ENCODE measurements at regions not wholly inside any gene's neighbourhood (a gene's known extent, or its start where the extent isn't known, plus 50 kb on each side); places are given as distances from the start of the nearest gene placed in this dataset.

DNA sequence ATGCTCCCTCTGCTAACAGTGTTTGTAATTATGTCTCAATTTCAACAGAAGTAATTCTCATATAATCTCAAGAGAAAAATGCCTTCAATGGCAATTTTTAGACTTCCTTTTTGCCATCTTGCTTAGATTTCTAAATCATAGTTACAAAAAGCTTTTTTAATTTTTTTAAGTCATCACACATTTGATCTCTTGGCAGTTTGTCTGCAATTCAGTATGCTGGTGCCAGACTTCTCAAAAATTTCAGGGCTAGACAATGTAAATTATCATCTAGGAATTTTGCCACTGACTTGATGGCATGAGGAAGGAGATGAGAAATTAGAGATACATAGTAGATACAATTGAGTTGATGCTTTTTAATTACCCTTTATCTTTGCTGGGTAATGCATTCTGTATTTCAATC lies 1176.7 kb upstream of the CNTN5 start:
- Histone ChIP-seq H2BK15ac (ENCODE audit: low read depth, low read length) (no peak overlapping the region), H3K9me1 (ENCODE audit: insufficient read depth, low read length) (no peaks in the 10 kb centered on the region), H3K27me3 (ENCODE audit: control insufficient read depth, insufficient read depth, low read length) (no peaks in the 10 kb centered on the region), H4K5ac (ENCODE audit: low read depth, low read length) (no peak overlapping the region), H3K4me3 (ENCODE audit: insufficient read depth, low read depth, low read length) (no peak overlapping the region), H3K9me3 (ENCODE audit: control insufficient read depth, insufficient read depth, low read length) (no peaks in the 10 kb centered on the region), H3K4me2 (ENCODE audit: low read depth, low read length) (no peak overlapping the region), H4K20me1 (ENCODE audit: insufficient read depth, low read length) (no peaks in the 10 kb centered on the region), H3K9ac (ENCODE audit: low read depth, low read length) (no peak overlapping the region), H4K8ac (ENCODE audit: low read depth in 2 of 2, low read length in 2 of 2) (no peak overlapping the region), H3K79me1 (ENCODE audit: low read depth in 1 of 2, low read length in 2 of 2) (no peaks in the 10 kb centered on the region), H3K4me1 (ENCODE audit: control insufficient read depth, insufficient read depth, low read length) (no peaks in the 10 kb centered on the region), H3K27ac (ENCODE audit: insufficient read depth, low read length) (no peak overlapping the region), H3K14ac (replicated peaks; ENCODE audit: low read depth, low read length) (no peak overlapping the region), H2BK120ac (ENCODE audit: low read depth, low read length) (no peak overlapping the region), H2AK9ac (replicated peaks; ENCODE audit: low read depth, low read length, poor library complexity) (no peak overlapping the region), H3K56ac (ENCODE audit: extremely low read depth, insufficient read depth, low read length) (no peak overlapping the region), H2AFZ (replicated peaks; ENCODE audit: low read length, poor library complexity) (no peak overlapping the region), H3K36me3 (ENCODE audit: control insufficient read depth, insufficient read depth, low read length) (no peaks in the 10 kb centered on the region), H3K23ac (ENCODE audit: low read depth, low read length) (no peak overlapping the region), H2AK5ac (ENCODE audit: low read depth, low read length) (no peak overlapping the region), H2BK20ac (ENCODE audit: low read depth, low read length) (no peak overlapping the region), H4K91ac (ENCODE audit: insufficient read depth, low read depth, low read length) (no peak overlapping the region), H3K18ac (ENCODE audit: low read depth, low read length) (no peak overlapping the region), H2BK5ac (ENCODE audit: low read depth, low read length, poor library complexity, severe bottlenecking) (no peak overlapping the region), H3K4ac (ENCODE audit: low read depth, low read length) (no peak overlapping the region)
- DNase-seq (no peak), ATAC-seq (ENCODE audit: low read depth) (no peak)
- CTCF ChIA-PET: no interaction called here
- dilution Hi-C loops (cut with HindIII; ENCODE audit: low sequenced_read_pairs, unreplicated experiment): no loop called here
- POLR2A ChIA-PET (ENCODE audit: unreplicated experiment): interaction anchor here (0.9 kb wide), 1 partner anchor 29 kb away, joined by 5 read pairs; no protein-coding TSS in a partner anchor
- intact Hi-C loops (cut with micrococcal nuclease): no loop called here
- TF ChIP-seq RAD21 (IDR thresholded peaks at IDR 0.05; ENCODE audit: low read length): no peak
- TF ChIP-seq CHD1 (IDR thresholded peaks at IDR 0.05; ENCODE audit: low read depth, low read length): no peak
- TF ChIP-seq MXI1 (IDR thresholded peaks at IDR 0.05; ENCODE audit: borderline replicate concordance, low read depth, low read length): no peak
- TF ChIP-seq, protein P1, sequence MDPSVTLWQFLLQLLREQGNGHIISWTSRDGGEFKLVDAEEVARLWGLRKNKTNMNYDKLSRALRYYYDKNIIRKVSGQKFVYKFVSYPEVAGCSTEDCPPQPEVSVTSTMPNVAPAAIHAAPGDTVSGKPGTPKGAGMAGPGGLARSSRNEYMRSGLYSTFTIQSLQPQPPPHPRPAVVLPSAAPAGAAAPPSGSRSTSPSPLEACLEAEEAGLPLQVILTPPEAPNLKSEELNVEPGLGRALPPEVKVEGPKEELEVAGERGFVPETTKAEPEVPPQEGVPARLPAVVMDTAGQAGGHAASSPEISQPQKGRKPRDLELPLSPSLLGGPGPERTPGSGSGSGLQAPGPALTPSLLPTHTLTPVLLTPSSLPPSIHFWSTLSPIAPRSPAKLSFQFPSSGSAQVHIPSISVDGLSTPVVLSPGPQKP (IDR thresholded peaks at IDR 0.05; ENCODE audit: borderline replicate concordance, low read depth, low read length): no peak
- TF ChIP-seq POLR2A (IDR thresholded peaks at IDR 0.05; ENCODE audit: low read depth, low read length): no peak
- no peak for TF ChIP-seq NFE2L2 (IDR thresholded peaks at IDR 0.05; ENCODE audit: low read depth, low read length)
- no peak for TF ChIP-seq MAFK (IDR thresholded peaks at IDR 0.05; ENCODE audit: low read depth, low read length)
- TF ChIP-seq CEBPB (IDR thresholded peaks at IDR 0.05; ENCODE audit: low read depth, low read length): no peak
- TF ChIP-seq SMC3 (IDR thresholded peaks at IDR 0.05; ENCODE audit: low read depth, low read length): no peak
- no peak for TF ChIP-seq RFX5 (IDR thresholded peaks at IDR 0.05; ENCODE audit: low read depth, low read length)
- no peak for TF ChIP-seq USF2 (IDR thresholded peaks at IDR 0.05; ENCODE audit: low read depth, low read length)
- TF ChIP-seq MAZ (IDR thresholded peaks at IDR 0.05; ENCODE audit: borderline replicate concordance, low read depth, low read length): no peak
- TF ChIP-seq CTCF (conservative IDR thresholded peaks at IDR 0.05; ENCODE audit: low read depth, low read length): no peak
- no peak for TF ChIP-seq BHLHE40 (IDR thresholded peaks at IDR 0.05; ENCODE audit: low read depth, low read length)
- no peak for TF ChIP-seq FOS (IDR thresholded peaks at IDR 0.05; ENCODE audit: low read depth, low read length)
- no peak for TF ChIP-seq RCOR1 (IDR thresholded peaks at IDR 0.05; ENCODE audit: insufficient replicate concordance, low read length)
- no TSS peak for BruUV-seq (replicated peaks)
- in situ Hi-C loops (cut with MboI; ENCODE audit: low sequenced_read_pairs): no loop called here

All from IMR-90 (cell line).